H1 (cell line): ENCODE measurements at regions not wholly inside any gene's neighbourhood (a gene's known extent, or its start where the extent isn't known, plus 50 kb on each side); places are given as distances from the start of the nearest gene placed in this dataset.
"Not testable (repeated sequence)": the region's sequence is repeated elsewhere in the genome, so short reads cannot be mapped to it uniquely, and the experiment has no call there.

Experiments used
- CTCF ChIA-PET: fragments of 300-600 bp; sonication (Branson Sonifier 250); formaldehyde crosslinking; loops from one replicate; lab custom pipeline; 2021; ENCODE audit not compliant: partially characterized antibody; lab: Charles Lee
- POLR2A ChIA-PET: fragments of 300-600 bp; sonication (Branson Sonifier 250); formaldehyde crosslinking; loops from one replicate; lab custom pipeline; 2021; ENCODE audit warnings: inconsistent platforms; ENCODE audit not compliant: partially characterized antibody; lab: Charles Lee
- DNase-seq, 2 experiments: peaks; one replicate each; pipeline versions ENCODE4 v3.0.0 to v3.0.0-alpha.2; 2010 to 2022; ENCODE audit warnings: low spot score in 2 of 2, low read depth in 1 of 2, mixed read lengths in 1 of 2
- FAIRE-seq: peaks from 2 replicates; lab custom pipeline; 2011; peaks lifted over from hg19 to GRCh38; lab: Jason Lieb, UNC
- H2AFZ ChIP-seq: 2 replicates; pipeline ENCODE4 v1.8.1; 2012; ENCODE audit warnings: low read length, inconsistent platforms
- H2AK5ac ChIP-seq: 2 replicates; pipeline ENCODE4 v1.6.1; 2013; ENCODE audit warnings: low read depth, low read length
- H2BK120ac ChIP-seq: replicated peaks from 2 replicates; pipeline ENCODE3; 2013; ENCODE audit warnings: low read depth, low read length, inconsistent platforms
- H2BK12ac ChIP-seq: 2 replicates; pipeline ENCODE4 v1.6.1; 2013; ENCODE audit warnings: low read depth, low read length
- H2BK15ac ChIP-seq: 2 replicates; pipeline ENCODE4 v1.6.1; 2013; ENCODE audit warnings: low read length
- H2BK20ac ChIP-seq: 2 replicates; pipeline ENCODE4 v1.6.1; 2013; ENCODE audit warnings: low read length
- H2BK5ac ChIP-seq: 2 replicates; pipeline ENCODE4 v1.6.1; 2013; ENCODE audit warnings: low read depth, low read length
- H3K14ac ChIP-seq: 2 replicates; pipeline ENCODE4 v1.6.1; 2013; ENCODE audit warnings: inconsistent platforms; ENCODE audit not compliant: insufficient read length
- H3K18ac ChIP-seq: 2 replicates; pipeline ENCODE4 v1.6.1; 2013; ENCODE audit warnings: low read length; ENCODE audit errors: extremely low read depth
- H3K23ac ChIP-seq: 2 replicates; pipeline ENCODE4 v1.6.1; 2013; ENCODE audit warnings: inconsistent platforms; ENCODE audit not compliant: insufficient read length
- H3K23me2 ChIP-seq: 2 replicates; pipeline ENCODE4 v1.6.1; 2013; ENCODE audit warnings: low read depth, low read length
- H3K27ac ChIP-seq: 2 replicates; pipeline ENCODE4 v1.6.1; 2011; ENCODE audit warnings: low read depth, low read length, inconsistent platforms
- H3K27me3 ChIP-seq, 4 experiments: replicated peaks in 1 of 4; 1 replicate in 1 of 4; 2 replicates in 3 of 4; pipeline versions ENCODE4 v1.6.1 to v1.8.1; 2011 to 2013; ENCODE audit warnings: low read length in 3 of 4, mild to moderate bottlenecking in 3 of 4, inconsistent platforms in 2 of 4, mixed read lengths in 2 of 4, moderate library complexity in 1 of 4; ENCODE audit not compliant: control insufficient read depth in 3 of 4, insufficient read depth in 3 of 4; ENCODE audit errors: extremely low read depth in 1 of 4
- H3K36me3 ChIP-seq, 4 experiments: 2 replicates each; pipeline versions ENCODE4 v1.6.1 to v1.8.1; 2011 to 2013; ENCODE audit warnings: mild to moderate bottlenecking in 4 of 4, low read length in 3 of 4, moderate library complexity in 2 of 4, control low read depth in 1 of 4, inconsistent platforms in 1 of 4; ENCODE audit not compliant: insufficient read depth in 4 of 4, control insufficient read depth in 2 of 4
- H3K4ac ChIP-seq: replicated peaks from 2 replicates; pipeline ENCODE3; 2013; ENCODE audit warnings: low read length, low read depth, mixed read lengths, inconsistent platforms; ENCODE audit not compliant: insufficient read length
- H3K4me1 ChIP-seq, 4 experiments: replicated peaks in 1 of 4; 1 replicate in 1 of 4; 2 replicates in 3 of 4; pipeline versions ENCODE4 v1.6.1 to v1.8.1; 2011 to 2013; ENCODE audit warnings: low read length in 3 of 4, inconsistent platforms in 2 of 4, mixed read lengths in 1 of 4; ENCODE audit not compliant: insufficient read depth in 4 of 4, control insufficient read depth in 3 of 4
- H3K4me2 ChIP-seq, 2 experiments: 2 replicates each; pipeline versions ENCODE4 v1.6.1 to v1.8.1; 2011 to 2013; ENCODE audit warnings: low read depth in 2 of 2, low read length in 2 of 2, control low read depth in 1 of 2, inconsistent platforms in 1 of 2, mild to moderate bottlenecking in 1 of 2; ENCODE audit not compliant: insufficient read depth in 1 of 2
- H3K4me3 ChIP-seq, 4 experiments: fragments of 200-600, 300-600 bp in 1 of 4; sonication (generic), shearing (Covaris generic), sonication (Bioruptor Twin) in 1 of 4; 2 replicates each; pipeline versions ENCODE4 v1.5.1 to v1.8.1; 2011 to 2016; ENCODE audit warnings: low read length in 4 of 4, low read depth in 3 of 4, control low read depth in 2 of 4, inconsistent platforms in 2 of 4, mild to moderate bottlenecking in 2 of 4, mixed read lengths in 1 of 4, moderate library complexity in 1 of 4; ENCODE audit not compliant: insufficient read depth in 2 of 4; ENCODE audit errors: extremely low read depth in 1 of 4
- H3K56ac ChIP-seq: replicated peaks from 2 replicates; pipeline ENCODE3; 2013; ENCODE audit warnings: low read depth, mild to moderate bottlenecking, mixed read lengths, low read length, inconsistent platforms; ENCODE audit not compliant: insufficient read length
- H3K79me1 ChIP-seq: 2 replicates; pipeline ENCODE4 v1.6.1; 2013; ENCODE audit warnings: low read depth, low read length, control low read depth
- H3K79me2 ChIP-seq, 2 experiments: 2 replicates each; pipeline versions ENCODE4 v1.6.1 to v1.8.1; 2012 to 2013; ENCODE audit warnings: low read length in 2 of 2, mild to moderate bottlenecking in 2 of 2, inconsistent platforms in 1 of 2; ENCODE audit not compliant: insufficient read depth in 2 of 2, control insufficient read depth in 1 of 2
- H3K9ac ChIP-seq, 4 experiments: replicated peaks in 1 of 4; 1 replicate in 1 of 4; 2 replicates in 3 of 4; pipeline versions ENCODE4 v1.6.1 to v1.8.1; 2011 to 2013; ENCODE audit warnings: low read depth in 3 of 4, low read length in 3 of 4, control low read depth in 2 of 4, mild to moderate bottlenecking in 2 of 4, moderate library complexity in 2 of 4, inconsistent platforms in 1 of 4; ENCODE audit errors: extremely low read depth in 1 of 4
- H3K9me3 ChIP-seq, 2 experiments: 2 replicates each; pipeline versions ENCODE4 v1.6.1 to v1.8.1; 2012 to 2013; ENCODE audit warnings: mild to moderate bottlenecking in 2 of 2, moderate library complexity in 2 of 2, control low read depth in 1 of 2, inconsistent platforms in 1 of 2, low read depth in 1 of 2, low read length in 1 of 2, mixed read lengths in 1 of 2; ENCODE audit not compliant: insufficient read depth in 2 of 2
- H4K20me1 ChIP-seq, 2 experiments: replicated peaks in 1 of 2; 2 replicates each; pipeline versions ENCODE3 to v1.8.1; 2011 to 2013; ENCODE audit warnings: inconsistent platforms in 2 of 2, low read length in 2 of 2, mild to moderate bottlenecking in 1 of 2; ENCODE audit not compliant: insufficient read depth in 2 of 2, control insufficient read depth in 1 of 2
- H4K5ac ChIP-seq: 2 replicates; pipeline ENCODE4 v1.6.1; 2013; ENCODE audit warnings: low read length, low read depth, mixed read lengths, inconsistent platforms; ENCODE audit not compliant: insufficient read length
- H4K8ac ChIP-seq: 2 replicates; pipeline ENCODE4 v1.8.0; 2013; ENCODE audit warnings: mild to moderate bottlenecking, moderate library complexity, low read length, inconsistent platforms; ENCODE audit not compliant: insufficient read depth; ENCODE audit errors: extremely low read depth
- H4K91ac ChIP-seq: replicated peaks from 2 replicates; pipeline ENCODE3; 2013; ENCODE audit warnings: low read length, mixed read lengths, inconsistent platforms; ENCODE audit not compliant: insufficient read length
- WGBS, 2 experiments: shearing (Covaris generic) in 1 of 2; methylation state at CpG; one replicate each; pipeline versions ENCODE4 v1.1.6 to v1.1.7; 2013 to 2015; ENCODE audit warnings: low lambda C conversion rate in 2 of 2, mixed read lengths in 2 of 2, inconsistent platforms in 1 of 2, low coverage in 1 of 2, missing lambda C conversion rate in 1 of 2; ENCODE audit not compliant: insufficient replicate concordance in 2 of 2, insufficient coverage in 1 of 2, insufficient read length in 1 of 2; ENCODE audit errors: extremely low coverage in 1 of 2, missing lambda C conversion rate in 1 of 2; 5-methylcytosine and 5-hydroxymethylcytosine counted together

DNA sequence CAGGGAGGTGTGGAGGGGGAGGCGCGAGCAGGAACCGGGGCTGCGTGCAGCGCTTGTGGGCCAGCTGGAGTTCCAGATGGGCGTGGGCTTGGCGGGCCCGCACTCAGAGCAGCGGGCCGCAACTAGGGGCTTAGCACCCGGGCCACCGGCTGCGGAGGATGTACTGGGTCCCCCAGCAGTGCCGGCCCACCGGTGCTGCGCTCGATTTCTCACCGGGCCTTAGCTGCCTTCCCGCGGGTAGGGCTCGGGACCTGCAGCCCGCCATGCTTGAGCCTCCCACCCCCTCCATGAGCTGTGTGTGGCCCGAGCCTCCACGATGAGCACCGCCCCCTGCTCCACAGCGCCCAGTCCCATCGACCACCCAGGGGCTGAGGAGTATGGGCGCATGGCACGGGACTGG is 309.0 kb upstream of the ELAVL2 start:
- H3K14ac ChIP-seq, H4K20me1 ChIP-seq, H2BK20ac ChIP-seq, H4K8ac ChIP-seq, POLR2A ChIA-PET, H3K79me1 ChIP-seq, H3K4ac ChIP-seq, H4K91ac ChIP-seq, H2BK5ac ChIP-seq, FAIRE-seq, H2AK5ac ChIP-seq, H3K56ac ChIP-seq, H3K4me1 ChIP-seq, H3K27ac ChIP-seq, H2AFZ ChIP-seq, H4K5ac ChIP-seq, H3K18ac ChIP-seq, H3K23ac ChIP-seq, H3K36me3 ChIP-seq, H3K9ac ChIP-seq, H2BK12ac ChIP-seq, H3K27me3 ChIP-seq, DNase-seq, H3K4me2 ChIP-seq, H2BK120ac ChIP-seq, H3K9me3 ChIP-seq, CTCF ChIA-PET, H3K4me3 ChIP-seq, H3K79me2 ChIP-seq, H3K23me2 ChIP-seq, H2BK15ac ChIP-seq: not testable (repeated sequence)
- WGBS, 2 experiments, result 96% methylated on average over 17 of the region's 29 CpGs; no CpG with 5 or more reads in 1 of the 2 experiments
